A549 (cell line): ENCODE measurements at regions not wholly inside any gene's neighbourhood (a gene's known extent, or its start where the extent isn't known, plus 50 kb on each side); places are given as distances from the start of the nearest gene placed in this dataset.

ENCODE experiments used
- RAD21 ChIP-seq, 2 experiments: fragments of >200 bp in 1 of 2; sonication (Bioruptor Twin) in 1 of 2; formaldehyde crosslinking in 1 of 2; IDR thresholded peaks in 1 of 2; conservative IDR thresholded peaks in 1 of 2; 2 replicates in 1 of 2; 3 replicates in 1 of 2; pipeline ENCODE4 v1.6.1; 2012 to 2018; ENCODE audit warnings: inconsistent platforms in 1 of 2
- TF ChIP-seq, protein P1 (sequence below): fragments of >200 bp; sonication (Bioruptor Twin); formaldehyde crosslinking; IDR thresholded peaks from 3 replicates; pipeline ENCODE4 v1.5.1; 2016

DNA sequence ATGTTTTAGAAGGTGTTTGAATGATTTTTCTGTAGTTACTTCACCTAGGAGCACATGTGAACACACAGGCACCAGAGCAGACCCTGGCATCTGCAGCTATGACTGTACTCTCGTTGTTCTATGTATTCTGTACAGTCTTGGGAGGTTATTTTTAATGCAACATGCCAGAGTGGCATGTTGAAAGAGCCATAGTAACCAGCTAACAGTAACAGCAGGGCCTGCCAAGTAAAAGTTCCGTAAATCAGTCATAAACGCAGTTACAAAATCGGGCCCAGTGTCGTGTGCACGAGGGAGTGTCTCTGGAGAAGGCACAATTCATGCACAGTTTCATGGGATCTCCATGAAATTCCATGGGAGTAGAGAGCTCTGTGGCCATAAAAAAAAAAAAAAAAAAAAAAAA lies 108.3 kb upstream of the CDK6 start:
- TF ChIP-seq, protein P1, sequence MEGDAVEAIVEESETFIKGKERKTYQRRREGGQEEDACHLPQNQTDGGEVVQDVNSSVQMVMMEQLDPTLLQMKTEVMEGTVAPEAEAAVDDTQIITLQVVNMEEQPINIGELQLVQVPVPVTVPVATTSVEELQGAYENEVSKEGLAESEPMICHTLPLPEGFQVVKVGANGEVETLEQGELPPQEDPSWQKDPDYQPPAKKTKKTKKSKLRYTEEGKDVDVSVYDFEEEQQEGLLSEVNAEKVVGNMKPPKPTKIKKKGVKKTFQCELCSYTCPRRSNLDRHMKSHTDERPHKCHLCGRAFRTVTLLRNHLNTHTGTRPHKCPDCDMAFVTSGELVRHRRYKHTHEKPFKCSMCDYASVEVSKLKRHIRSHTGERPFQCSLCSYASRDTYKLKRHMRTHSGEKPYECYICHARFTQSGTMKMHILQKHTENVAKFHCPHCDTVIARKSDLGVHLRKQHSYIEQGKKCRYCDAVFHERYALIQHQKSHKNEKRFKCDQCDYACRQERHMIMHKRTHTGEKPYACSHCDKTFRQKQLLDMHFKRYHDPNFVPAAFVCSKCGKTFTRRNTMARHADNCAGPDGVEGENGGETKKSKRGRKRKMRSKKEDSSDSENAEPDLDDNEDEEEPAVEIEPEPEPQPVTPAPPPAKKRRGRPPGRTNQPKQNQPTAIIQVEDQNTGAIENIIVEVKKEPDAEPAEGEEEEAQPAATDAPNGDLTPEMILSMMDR = no peak
- TF ChIP-seq RAD21 (conservative IDR thresholded peaks at IDR 0.05 in 1 of 2, IDR thresholded peaks at IDR 0.05 in 1 of 2) = no peak
